Skeletal muscle satellite cell (primary cell): ENCODE measurements at regions not wholly inside any gene's neighbourhood (a gene's known extent, or its start where the extent isn't known, plus 50 kb on each side); places are given as distances from the start of the nearest gene placed in this dataset.

Experiments used
- H3K27me3 ChIP-seq: 2 replicates; pipeline ENCODE4 v1.7.0; 2013; ENCODE audit warnings: low read length; ENCODE audit not compliant: control insufficient read depth, insufficient read depth
- H3K36me3 ChIP-seq: 2 replicates; pipeline ENCODE4 v1.7.0; 2013; ENCODE audit warnings: mild to moderate bottlenecking, control low read depth, low read length; ENCODE audit not compliant: insufficient read depth
- H3K4me1 ChIP-seq: 2 replicates; pipeline ENCODE4 v1.7.0; 2013; ENCODE audit warnings: low read length; ENCODE audit not compliant: control insufficient read depth, insufficient read depth
- H3K4me2 ChIP-seq: 2 replicates; pipeline ENCODE4 v1.7.0; 2013; ENCODE audit warnings: mild to moderate bottlenecking, low read length
- H3K4me3 ChIP-seq: 2 replicates; pipeline ENCODE4 v1.7.0; 2013; ENCODE audit warnings: low read length
- H3K9ac ChIP-seq: 2 replicates; pipeline ENCODE4 v1.7.0; 2013; ENCODE audit warnings: mild to moderate bottlenecking, low read depth, low read length, moderate library complexity
- H3K9me3 ChIP-seq: replicated peaks from 2 replicates; pipeline ENCODE4 v1.7.0; 2013; ENCODE audit warnings: mild to moderate bottlenecking, control low read depth, low read length

DNA sequence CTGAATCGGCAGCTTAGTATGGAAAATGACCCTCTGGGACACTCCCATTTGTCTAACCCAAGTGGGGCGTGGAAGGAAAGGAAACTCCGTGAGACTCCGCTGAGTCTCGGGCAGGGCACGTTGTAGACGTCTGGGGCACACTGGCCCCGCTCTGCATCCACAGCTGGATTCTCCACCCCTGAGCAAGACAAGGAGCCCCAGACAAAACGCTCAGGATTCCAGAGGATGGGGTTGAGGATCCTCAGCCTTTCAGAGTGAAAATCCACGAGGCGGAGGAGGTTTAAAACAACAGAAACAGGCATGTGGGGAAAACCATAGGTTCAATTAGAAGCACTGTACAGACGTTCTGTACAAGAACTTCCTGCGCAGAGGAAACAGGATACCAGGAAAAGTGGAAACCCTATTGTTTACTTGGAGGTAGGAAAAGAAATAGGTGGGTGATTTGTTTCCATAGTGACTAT lies 124.9 kb upstream of the ZNF236 start:
- Histone ChIP-seq H3K27me3 (peaks cover 37% of the 10 kb centered on the region), H3K4me3 (no peak overlapping the region), H3K9ac (no peak overlapping the region)

DNA sequence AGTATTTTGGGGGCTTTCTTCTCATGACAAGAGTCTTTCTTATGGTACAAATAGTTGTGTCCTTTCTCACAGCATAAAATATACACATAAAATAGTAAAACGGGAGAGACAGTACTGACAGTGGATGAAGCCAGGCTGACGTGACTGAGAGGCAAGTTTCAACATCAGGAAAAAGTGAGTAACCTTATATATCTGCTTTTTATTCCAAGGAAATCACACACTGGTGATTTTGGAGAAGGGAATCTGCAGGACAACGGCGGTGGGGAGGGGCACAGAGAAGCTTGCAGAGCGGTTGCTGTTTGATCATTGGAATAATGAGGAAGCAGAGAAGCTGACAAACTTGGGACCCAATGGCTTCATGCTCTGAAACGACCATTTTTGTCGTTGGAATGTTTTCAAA lies 130.6 kb upstream of the ZNF236 start:
- Histone ChIP-seq H3K4me3 (no peak overlapping the region), H3K36me3 (no peaks in the 10 kb centered on the region), H3K9ac (no peak overlapping the region), H3K4me2 (no peak overlapping the region), H3K4me1 (no peaks in the 10 kb centered on the region), H3K9me3 (no peaks in the 10 kb centered on the region), H3K27me3 (peaks cover 53% of the 10 kb centered on the region)

More for the DNA sequence above, 124.9 kb upstream of the ZNF236 start:
- no peaks in the 10 kb centered on the region for H3K4me1 ChIP-seq
- peak overlapping the region; percentile 63 for H3K4me2 ChIP-seq
- H3K36me3 ChIP-seq, result no peaks in the 10 kb centered on the region
- H3K9me3 ChIP-seq, result no peaks in the 10 kb centered on the region

DNA sequence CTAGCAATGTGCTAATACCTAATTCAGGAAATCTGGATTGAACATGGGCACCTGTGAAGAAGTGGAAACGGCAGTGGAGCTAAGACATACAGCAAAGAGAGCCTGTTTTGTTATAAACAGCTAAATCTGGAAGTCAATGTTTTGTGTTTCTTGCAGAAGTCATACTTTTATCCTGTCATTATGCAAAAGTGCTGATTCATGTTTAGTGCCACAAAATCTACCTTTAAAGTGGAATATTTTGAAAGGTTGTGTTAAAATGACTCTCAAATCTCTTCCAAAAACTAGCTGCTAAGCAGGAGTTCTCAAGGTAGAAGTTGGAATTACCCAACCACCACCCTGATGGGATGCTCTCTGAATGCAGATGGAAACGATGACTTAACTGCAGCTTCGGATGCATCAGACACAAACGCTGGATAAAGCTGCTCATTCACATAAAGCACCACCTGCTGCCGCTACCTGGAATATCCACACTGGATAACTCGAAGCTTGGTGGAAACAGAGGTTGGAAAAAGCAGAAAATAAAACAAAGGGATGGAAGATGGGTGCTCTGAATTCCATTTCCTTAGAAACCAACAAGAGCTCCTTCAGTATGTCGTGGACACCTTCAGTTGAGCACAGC lies 132.6 kb upstream of the ZNF236 start:
- H3K4me3 ChIP-seq, result no peak overlapping the region
- peaks cover 50% of the 10 kb centered on the region for H3K27me3 ChIP-seq
- no peak overlapping the region for H3K9ac ChIP-seq
- H3K4me1 ChIP-seq, result no peaks in the 10 kb centered on the region
- H3K36me3 ChIP-seq, result no peaks in the 10 kb centered on the region
- H3K9me3 ChIP-seq, result no peaks in the 10 kb centered on the region
- H3K4me2 ChIP-seq, result no peak overlapping the region

DNA sequence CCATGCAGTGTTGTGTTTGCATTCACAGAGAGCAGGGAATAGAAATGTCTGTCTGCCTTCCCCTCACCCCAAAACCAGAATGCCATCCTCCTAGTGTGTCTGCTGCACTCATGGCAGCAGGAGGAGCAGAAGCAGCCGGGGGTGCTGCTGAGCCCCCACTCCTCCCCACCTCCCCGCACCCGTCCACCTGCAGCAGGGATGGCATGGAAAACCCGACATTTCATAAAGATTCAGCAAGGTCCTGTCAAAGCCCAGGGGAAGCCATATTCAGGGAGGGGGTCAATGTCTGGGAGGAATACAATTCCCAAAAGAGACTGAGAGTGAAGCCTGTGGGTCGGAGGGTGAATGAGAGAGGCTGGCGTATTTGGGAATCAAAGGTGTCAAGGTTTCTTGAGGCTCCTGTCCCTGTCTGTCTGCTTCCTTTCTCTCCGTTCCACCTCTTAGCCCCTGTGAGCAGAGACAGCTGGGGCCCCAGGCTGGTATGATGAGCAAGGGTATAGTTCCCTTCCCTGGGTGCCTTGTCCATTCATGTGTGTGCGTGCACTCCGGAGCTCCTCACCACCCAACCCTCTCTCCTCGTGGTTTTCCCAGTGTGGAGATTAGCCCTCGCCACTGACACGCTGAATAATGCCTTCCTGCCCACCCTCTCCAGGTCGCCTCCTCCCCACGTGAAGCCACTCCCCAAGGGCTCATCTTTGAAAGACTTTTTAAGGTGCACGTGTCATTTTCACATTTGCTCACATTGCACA lies 133.5 kb upstream of the ZNF236 start:
- H3K27me3 ChIP-seq, result peaks cover 58% of the 10 kb centered on the region
- H3K9me3 ChIP-seq, result no peaks in the 10 kb centered on the region
- no peak overlapping the region for H3K4me3 ChIP-seq
- H3K9ac ChIP-seq, result no peak overlapping the region
- H3K36me3 ChIP-seq, result no peaks in the 10 kb centered on the region
- H3K4me1 ChIP-seq, result no peaks in the 10 kb centered on the region
- H3K4me2 ChIP-seq, result no peak overlapping the region

DNA sequence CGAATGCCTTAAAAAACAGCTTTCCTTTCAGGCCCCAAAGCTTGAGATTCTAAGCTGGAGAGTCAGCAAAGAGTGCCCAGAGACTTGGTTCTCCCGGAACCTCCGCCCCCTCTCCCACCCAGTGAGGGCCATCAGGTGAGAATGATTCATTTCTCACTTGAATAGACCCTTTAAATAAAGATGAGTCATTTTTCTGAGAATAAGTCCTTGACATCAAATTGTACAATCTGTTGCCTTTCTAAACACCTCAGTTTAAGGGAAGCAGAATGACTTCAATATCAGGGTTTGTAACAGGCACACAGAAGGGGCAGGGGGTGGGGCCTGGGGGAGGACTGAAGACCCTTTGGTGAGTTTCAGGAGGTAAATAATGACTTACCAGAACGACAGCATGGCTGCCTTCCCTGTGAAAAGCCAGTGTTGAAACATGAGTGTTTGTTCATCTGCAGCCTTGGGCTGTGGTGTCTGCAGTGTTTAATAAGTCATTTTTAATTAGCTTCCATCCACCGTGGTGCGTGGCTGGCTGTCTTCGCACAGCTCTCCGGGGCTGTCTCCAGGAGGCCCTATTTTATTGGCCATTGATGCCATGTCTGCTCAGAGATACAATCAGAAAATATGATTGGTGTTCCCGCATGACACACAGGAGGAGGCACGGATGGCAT lies 134.9 kb upstream of the ZNF236 start:
- Histone ChIP-seq H3K9ac (no peak overlapping the region), H3K4me3 (no peak overlapping the region), H3K36me3 (no peaks in the 10 kb centered on the region), H3K27me3 (peaks cover 56% of the 10 kb centered on the region), H3K4me2 (no peak overlapping the region), H3K9me3 (no peaks in the 10 kb centered on the region), H3K4me1 (no peaks in the 10 kb centered on the region)

DNA sequence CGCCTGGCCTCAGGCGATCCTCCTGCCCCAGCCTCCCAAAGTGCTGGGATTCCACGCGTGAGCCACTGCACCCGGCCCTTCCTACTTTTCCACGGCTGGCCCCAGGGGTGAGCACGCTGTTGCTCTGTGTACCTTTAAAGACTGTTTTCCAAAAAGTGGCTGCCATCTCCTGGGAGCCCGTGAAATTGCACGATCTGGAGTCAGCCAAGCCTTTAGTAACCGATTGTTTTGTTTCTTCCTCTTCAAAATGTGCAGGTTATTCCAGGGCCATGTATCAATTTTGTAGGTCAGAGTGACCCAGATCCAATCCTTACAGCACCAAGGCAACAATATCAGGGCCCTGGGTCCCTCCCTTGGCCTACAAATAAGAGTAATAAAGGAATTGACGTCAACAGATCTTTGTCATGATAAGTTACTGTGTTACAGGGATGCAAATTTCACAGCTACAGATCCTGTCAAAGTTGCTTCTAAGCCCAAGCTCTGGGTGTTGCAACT lies 135.6 kb upstream of the ZNF236 start:
- Histone ChIP-seq H3K9me3 (no peaks in the 10 kb centered on the region), H3K4me1 (no peaks in the 10 kb centered on the region), H3K4me2 (no peak overlapping the region), H3K36me3 (no peaks in the 10 kb centered on the region), H3K9ac (no peak overlapping the region), H3K27me3 (peaks cover 55% of the 10 kb centered on the region), H3K4me3 (no peak overlapping the region)

DNA sequence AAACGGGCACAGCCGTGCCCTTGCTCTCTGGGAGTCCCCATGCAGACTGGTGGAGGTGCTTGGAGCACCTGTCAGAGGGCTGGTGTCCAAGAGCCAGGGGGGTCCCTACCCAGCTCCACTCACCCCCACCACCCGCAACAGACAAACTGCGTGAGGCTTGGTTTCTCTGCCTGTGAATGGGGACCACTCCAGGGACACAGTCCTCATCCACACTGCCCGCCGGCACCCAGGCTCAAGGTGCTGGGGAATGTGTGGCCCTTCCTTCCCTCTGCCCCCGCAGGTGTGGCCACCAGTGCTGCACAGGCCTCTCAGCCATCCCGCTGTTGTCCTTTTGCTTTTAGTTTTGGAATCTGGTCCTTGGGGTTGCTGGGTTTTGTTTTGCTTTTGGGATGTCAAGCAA lies 136.5 kb upstream of the ZNF236 start:
- H3K9ac ChIP-seq, result no peak overlapping the region
- H3K27me3 ChIP-seq, result peaks cover 48% of the 10 kb centered on the region

DNA sequence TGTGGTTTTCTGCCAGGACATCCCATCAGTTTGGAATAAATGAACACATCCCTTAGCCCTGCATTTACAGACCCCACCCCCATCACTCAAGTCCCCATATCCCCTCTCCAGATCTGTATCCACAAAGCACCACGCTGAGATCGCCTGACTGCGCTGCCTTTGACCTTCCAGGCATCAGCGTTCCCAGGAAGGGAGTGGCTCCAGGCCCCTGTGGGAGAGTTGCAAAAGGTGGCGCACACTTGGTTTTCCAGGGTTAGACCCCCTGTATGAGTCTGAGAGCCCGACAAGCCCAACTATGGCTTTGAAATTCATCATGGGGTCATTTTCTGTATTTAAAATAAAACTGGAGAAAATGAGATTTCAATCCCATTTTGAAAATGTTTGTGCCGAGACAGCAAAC lies 137.0 kb upstream of the ZNF236 start:
- no peaks in the 10 kb centered on the region for H3K4me1 ChIP-seq

More for the DNA sequence above, 136.5 kb upstream of the ZNF236 start:
- Histone ChIP-seq H3K9me3 (no peaks in the 10 kb centered on the region), H3K4me3 (no peak overlapping the region), H3K36me3 (no peaks in the 10 kb centered on the region), H3K4me2 (no peak overlapping the region), H3K4me1 (no peaks in the 10 kb centered on the region)

DNA sequence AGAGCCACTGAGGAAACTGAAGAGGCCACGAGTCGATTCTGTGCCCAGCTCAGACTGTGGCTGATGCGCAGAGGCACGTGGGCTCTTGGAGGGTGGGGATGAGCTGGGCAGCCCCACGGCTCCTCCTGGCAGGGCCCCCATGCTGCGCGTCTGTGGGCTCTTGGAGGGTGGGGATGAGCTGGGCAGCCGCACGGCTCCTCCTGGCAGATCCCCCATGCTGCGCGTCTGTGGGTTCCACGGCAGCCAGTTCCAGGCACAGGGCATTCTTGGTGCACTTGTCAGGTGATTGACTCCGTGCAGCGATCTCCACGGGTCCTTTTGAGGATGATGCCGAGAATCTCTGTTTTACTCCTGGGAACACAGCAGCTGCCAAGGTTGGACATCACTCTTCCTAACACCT lies 138.1 kb upstream of the ZNF236 start:
- H3K9ac ChIP-seq, result no peak overlapping the region
- peaks cover 44% of the 10 kb centered on the region for H3K27me3 ChIP-seq
- H3K4me1 ChIP-seq, result no peaks in the 10 kb centered on the region
- no peak overlapping the region for H3K4me3 ChIP-seq
- H3K9me3 ChIP-seq, result no peaks in the 10 kb centered on the region
- H3K36me3 ChIP-seq, result no peaks in the 10 kb centered on the region
- no peak overlapping the region for H3K4me2 ChIP-seq

More for the DNA sequence above, 137.0 kb upstream of the ZNF236 start:
- Histone ChIP-seq H3K27me3 (peaks cover 45% of the 10 kb centered on the region), H3K4me3 (no peak overlapping the region), H3K4me2 (no peak overlapping the region), H3K36me3 (no peaks in the 10 kb centered on the region), H3K9ac (no peak overlapping the region), H3K9me3 (no peaks in the 10 kb centered on the region)

DNA sequence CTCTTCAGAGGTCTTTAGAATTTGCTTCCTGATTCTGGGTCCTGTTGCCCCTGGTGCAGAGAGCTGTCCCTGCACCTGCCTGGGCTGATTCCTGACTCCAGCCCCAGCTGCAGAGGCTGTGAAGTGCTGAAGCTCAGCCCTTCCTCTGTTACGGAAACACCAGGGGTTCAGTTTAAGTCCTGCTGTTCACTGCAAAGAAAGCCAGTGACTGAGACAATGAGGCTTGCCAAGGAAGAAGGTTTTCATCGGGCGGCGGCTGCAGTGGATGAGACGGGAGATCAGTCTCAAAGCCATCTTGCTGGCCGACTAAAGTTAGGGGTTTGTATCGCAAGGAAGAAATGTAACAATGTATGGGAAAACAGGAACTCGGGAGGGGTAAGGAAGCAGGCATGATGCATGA lies 142.4 kb upstream of the ZNF236 start:
- H3K9me3 ChIP-seq, result no peaks in the 10 kb centered on the region
- H3K4me3 ChIP-seq, result no peak overlapping the region
- H3K27me3 ChIP-seq, result peaks cover 55% of the 10 kb centered on the region
- no peak overlapping the region for H3K9ac ChIP-seq
- H3K4me1 ChIP-seq, result no peaks in the 10 kb centered on the region
- H3K36me3 ChIP-seq, result no peaks in the 10 kb centered on the region
- no peak overlapping the region for H3K4me2 ChIP-seq

DNA sequence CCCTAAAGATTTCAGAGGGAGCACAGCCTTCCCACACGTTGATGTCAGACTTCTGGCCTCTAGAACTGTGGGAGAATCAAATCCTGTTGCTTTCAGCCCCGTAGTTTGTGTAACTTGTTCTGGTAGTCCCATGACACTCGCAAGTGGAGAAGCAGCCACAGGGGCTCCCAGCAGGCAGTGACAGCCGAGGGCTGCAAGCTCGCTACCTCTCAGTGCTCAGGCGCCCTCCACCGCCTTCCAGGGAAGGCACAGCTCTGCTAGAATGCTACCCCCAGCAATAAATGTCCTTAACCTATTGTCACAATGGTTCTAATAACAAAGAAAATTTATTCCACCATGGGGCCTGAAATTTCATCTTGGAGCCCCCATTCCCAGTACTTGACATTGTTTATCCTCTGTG lies 143.1 kb upstream of the ZNF236 start:
- peaks cover 56% of the 10 kb centered on the region for H3K27me3 ChIP-seq
- no peaks in the 10 kb centered on the region for H3K9me3 ChIP-seq
- H3K4me2 ChIP-seq, result no peak overlapping the region
- H3K9ac ChIP-seq, result no peak overlapping the region
- H3K4me1 ChIP-seq, result no peaks in the 10 kb centered on the region
- H3K36me3 ChIP-seq, result no peaks in the 10 kb centered on the region
- no peak overlapping the region for H3K4me3 ChIP-seq
